ENCODE measurements at regions not wholly inside any gene's neighbourhood (a gene's known extent, or its start where the extent isn't known, plus 50 kb on each side); places are given as distances from the start of the nearest gene placed in this dataset.
A peak's percentile ranks its signal among the peaks of the same experiment; 100 is the strongest.
"Not testable (repeated sequence)": the region's sequence is repeated elsewhere in the genome, so short reads cannot be mapped to it uniquely, and the experiment has no call there.

DNA sequence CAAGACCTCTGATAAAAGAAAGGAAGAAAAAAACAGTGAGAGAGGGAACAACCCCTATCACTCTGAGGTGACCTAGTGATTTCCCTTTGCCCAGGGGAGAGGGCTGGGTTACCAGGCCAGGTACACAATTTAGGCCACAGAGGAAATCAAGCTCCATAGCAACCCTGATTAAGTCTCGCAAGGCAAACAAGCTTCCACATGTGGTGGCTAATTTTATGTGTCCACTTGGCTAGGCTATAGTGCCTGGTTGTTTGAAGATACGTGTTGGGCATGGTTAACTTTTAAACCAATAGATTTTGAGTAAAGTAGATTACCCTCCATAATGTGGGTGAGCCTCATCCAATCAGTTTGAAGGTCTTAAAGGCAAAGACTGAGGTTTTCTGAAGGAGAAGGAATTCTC lies 108.9 kb upstream of the TERB2 start:
- CTCF ChIA-PET; H3K4me1 Mint-ChIP-seq; ATAC-seq; DNase-seq (ENCODE audit: low spot score); H3K27me3 Mint-ChIP-seq (ENCODE audit: low read depth); H3K4me3 Mint-ChIP-seq; H3K36me3 Mint-ChIP-seq; H3K9me3 Mint-ChIP-seq; POLR2A ChIA-PET; H3K27ac Mint-ChIP-seq: not testable (repeated sequence)

DNA sequence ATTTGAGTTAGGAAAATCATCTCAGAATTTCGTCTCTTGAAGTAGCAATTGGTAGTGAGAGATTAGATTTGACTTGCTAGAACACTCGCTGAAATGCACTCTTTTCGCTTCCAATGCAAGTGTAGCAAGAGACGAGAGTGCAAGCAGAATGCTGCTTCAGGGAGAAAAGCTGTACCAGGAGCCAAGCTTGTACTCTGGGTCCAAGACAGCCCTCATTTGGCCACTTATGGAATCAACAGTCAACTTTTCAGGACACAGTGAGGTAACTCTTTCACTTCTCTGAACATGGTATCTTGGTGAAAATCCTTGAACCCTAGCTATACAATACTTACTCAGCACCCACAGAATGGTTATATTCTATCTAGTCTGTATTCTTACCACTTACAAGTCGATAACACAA lies 107.6 kb upstream of the TERB2 start:
- CTCF ChIA-PET; H3K9me3 Mint-ChIP-seq; DNase-seq (ENCODE audit: low spot score); H3K27me3 Mint-ChIP-seq (ENCODE audit: low read depth); POLR2A ChIA-PET; H3K4me3 Mint-ChIP-seq; H3K4me1 Mint-ChIP-seq; ATAC-seq; H3K27ac Mint-ChIP-seq; H3K36me3 Mint-ChIP-seq: not testable (repeated sequence)

DNA sequence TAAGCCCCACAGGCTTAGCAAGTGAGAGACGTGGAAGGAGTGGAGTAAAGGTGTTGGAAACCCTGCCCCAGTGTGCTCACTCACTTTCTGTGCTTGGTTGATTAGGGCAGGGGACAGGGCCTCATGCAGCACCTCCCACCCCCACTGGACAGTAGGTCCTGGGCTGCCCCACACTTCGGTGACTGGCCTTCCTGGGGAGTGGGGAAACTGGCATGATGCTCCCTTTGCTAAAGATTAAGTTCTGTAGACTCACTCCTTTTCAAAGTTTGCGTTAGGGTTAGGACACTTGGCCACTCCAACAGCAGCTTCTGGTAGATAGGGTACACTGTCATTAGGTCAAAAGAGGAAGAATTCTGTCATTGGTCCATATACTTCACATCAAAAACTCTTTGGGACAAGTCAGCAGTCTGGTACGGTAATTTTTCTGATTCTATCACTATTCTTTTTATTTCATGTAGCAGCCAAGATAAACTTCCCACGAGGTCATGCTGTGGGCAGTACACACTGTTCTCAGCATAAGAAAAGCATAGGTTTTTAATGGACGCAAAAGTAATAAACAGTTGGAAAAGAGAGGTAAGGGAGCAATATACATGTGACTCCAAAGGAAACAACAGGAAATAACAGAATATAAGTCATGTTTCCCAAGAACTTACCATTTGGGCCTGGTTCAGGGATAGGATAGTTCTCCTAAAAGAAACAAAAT lies 106.6 kb upstream of the TERB2 start:
- H3K9me3 Mint-ChIP-seq; H3K4me1 Mint-ChIP-seq; CTCF ChIA-PET; H3K27me3 Mint-ChIP-seq (ENCODE audit: low read depth); H3K36me3 Mint-ChIP-seq; H3K27ac Mint-ChIP-seq; DNase-seq (ENCODE audit: low spot score); H3K4me3 Mint-ChIP-seq; POLR2A ChIA-PET; ATAC-seq: not testable (repeated sequence)

DNA sequence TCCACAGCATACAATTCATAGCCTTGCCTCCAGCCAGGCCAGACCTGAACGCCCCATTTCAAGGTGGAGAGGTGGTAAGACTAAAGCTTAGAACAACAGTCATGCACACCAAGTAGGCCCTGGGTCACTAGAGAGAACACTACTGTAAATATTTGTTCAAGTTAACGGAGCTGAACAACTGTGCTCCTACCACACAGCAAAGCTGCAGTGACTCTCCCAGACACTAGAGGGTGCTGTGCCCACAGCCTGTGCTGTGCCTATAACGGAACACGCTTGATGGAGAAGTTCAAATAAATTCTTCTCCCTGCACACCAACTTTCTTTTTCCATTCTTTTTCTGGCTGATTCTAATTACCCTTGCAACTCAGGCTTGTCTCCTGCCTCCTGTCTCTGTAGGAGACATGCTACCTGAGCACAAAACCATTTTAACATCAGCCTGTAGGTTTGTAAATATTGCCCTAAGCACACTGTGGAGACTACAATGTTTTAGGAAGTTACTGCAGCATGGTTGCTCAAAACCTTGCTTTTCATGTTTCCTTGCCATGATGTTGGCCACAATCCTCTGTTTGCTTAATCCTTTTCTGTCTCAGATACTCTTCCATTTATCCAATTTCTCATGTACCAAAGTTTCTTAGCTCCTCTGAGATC lies 103.1 kb upstream of the TERB2 start:
- H3K4me3 Mint-ChIP-seq; H3K9me3 Mint-ChIP-seq; POLR2A ChIA-PET; H3K36me3 Mint-ChIP-seq; H3K4me1 Mint-ChIP-seq; H3K27me3 Mint-ChIP-seq (ENCODE audit: low read depth); H3K27ac Mint-ChIP-seq: not testable (repeated sequence)
- peak; percentile 90 for ATAC-seq
- CTCF ChIA-PET, result interaction anchor here (0.6 to 2.8 kb wide), 16 partner anchors 9 to 399 kb away, joined by 3 to 14 read pairs (median 3); partner anchors contain the start of genes DUOX2 and TRIM69
- TF ChIP-seq, protein P1, sequence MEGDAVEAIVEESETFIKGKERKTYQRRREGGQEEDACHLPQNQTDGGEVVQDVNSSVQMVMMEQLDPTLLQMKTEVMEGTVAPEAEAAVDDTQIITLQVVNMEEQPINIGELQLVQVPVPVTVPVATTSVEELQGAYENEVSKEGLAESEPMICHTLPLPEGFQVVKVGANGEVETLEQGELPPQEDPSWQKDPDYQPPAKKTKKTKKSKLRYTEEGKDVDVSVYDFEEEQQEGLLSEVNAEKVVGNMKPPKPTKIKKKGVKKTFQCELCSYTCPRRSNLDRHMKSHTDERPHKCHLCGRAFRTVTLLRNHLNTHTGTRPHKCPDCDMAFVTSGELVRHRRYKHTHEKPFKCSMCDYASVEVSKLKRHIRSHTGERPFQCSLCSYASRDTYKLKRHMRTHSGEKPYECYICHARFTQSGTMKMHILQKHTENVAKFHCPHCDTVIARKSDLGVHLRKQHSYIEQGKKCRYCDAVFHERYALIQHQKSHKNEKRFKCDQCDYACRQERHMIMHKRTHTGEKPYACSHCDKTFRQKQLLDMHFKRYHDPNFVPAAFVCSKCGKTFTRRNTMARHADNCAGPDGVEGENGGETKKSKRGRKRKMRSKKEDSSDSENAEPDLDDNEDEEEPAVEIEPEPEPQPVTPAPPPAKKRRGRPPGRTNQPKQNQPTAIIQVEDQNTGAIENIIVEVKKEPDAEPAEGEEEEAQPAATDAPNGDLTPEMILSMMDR (IDR thresholded peaks at IDR 0.05), result peak; percentile 83
- DNase-seq (ENCODE audit: low spot score), result peak; percentile 77

DNA sequence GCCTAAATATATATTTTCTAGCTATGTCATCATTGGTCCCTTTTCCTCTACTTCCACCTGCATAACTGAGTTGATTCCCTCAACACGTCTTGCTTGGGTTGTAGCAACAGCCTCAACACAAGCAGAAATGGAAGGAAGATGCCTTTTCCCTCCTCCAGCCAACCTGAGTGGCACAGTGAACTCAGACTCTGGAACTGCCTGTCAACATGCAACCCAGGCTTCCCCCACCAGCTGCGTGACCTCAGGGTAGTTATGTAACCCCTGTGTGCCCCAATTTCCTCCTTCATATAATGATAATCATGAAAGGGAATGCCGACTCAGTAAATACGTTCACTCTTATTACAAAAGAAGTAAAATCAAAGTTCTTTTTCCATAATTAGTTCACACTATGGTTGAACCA lies 101.8 kb upstream of the TERB2 start:
- POLR2A ChIA-PET; H3K27me3 Mint-ChIP-seq (ENCODE audit: low read depth): not testable (repeated sequence)

DNA sequence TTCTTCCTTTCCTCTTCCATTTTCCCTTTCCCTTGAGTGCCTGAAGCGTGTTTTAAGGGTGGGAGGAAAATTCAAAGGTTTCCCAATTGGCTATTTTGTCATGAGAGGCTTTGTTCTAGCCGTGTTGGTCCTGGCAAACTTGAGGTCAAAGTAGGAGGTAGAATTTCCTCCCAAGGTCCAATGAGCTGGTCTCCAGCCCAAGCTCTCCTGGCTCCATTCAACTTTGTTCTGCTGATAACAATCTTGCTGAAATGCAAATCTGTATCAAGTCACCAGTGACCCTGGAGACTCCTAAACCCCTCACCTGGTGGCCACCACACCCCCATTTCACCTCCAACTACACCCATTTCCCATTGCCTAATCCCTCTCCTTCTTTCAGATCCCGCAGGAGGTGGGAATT lies 100.2 kb upstream of the TERB2 start:
- ATAC-seq; POLR2A ChIA-PET; H3K27me3 Mint-ChIP-seq (ENCODE audit: low read depth); H3K9me3 Mint-ChIP-seq; H3K27ac Mint-ChIP-seq; DNase-seq (ENCODE audit: low spot score); H3K4me1 Mint-ChIP-seq; H3K36me3 Mint-ChIP-seq; CTCF ChIA-PET; H3K4me3 Mint-ChIP-seq: not testable (repeated sequence)

More for the DNA sequence above, 101.8 kb upstream of the TERB2 start:
- not testable (repeated sequence) for H3K4me3 Mint-ChIP-seq; H3K36me3 Mint-ChIP-seq; H3K9me3 Mint-ChIP-seq; DNase-seq (ENCODE audit: low spot score); H3K27ac Mint-ChIP-seq; H3K4me1 Mint-ChIP-seq; ATAC-seq
- CTCF ChIA-PET, result interaction anchor here (1.3 to 2.8 kb wide), 3 partner anchors 174 to 264 kb away, joined by 3 to 14 read pairs (median 7); no protein-coding TSS in a partner anchor

DNA sequence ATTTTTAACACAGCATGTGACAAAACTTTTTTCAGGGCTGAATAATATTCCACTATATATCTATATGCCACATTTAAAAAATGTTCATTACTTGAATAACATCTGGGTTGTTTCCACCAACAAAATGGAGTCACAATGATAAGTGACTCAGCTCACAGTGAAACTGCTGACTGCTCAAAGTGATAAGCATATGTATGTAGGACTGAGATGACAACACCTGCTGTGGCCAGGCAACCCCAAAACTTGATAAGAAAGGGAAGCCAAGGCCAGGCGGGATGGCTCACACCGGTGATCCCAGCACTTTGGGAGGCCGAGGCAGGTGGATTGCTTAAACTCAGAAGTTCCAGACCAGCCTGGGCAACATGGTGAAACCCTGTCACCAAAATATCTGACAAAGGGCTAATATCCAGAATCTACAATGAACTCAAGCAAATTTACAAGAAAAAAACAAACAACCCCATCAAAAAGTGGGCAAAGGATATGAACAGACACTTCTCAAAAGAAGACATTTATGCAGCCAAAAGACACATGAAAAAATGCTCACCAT lies 99.2 kb upstream of the TERB2 start:
- H3K36me3 Mint-ChIP-seq; H3K27me3 Mint-ChIP-seq (ENCODE audit: low read depth); H3K4me3 Mint-ChIP-seq; POLR2A ChIA-PET; DNase-seq (ENCODE audit: low spot score); H3K4me1 Mint-ChIP-seq; H3K27ac Mint-ChIP-seq; CTCF ChIA-PET; ATAC-seq: not testable (repeated sequence)
- H3K9me3 Mint-ChIP-seq, result peaks cover 15% of the 10 kb centered on the region

DNA sequence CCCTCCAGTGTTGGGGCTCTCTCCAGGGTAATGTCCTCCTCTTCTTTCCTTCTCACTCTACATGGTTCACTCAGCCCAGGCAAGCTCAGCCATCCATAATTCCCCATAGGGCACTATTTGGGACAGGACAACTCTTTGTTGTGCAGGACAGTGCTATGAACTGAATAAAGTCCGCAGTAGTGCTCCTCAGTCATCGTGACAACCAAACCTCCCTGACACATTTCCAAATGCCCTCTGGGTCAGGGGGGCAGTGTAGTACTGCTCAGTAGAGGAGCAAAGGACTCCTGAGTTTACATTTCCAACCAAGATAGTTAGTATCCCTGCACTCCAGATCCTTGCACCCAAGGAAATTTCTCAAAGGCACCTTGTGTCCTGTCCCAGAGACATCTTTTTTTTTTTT lies 97.4 kb upstream of the TERB2 start:
- peaks cover 28% of the 10 kb centered on the region for H3K9me3 Mint-ChIP-seq
- POLR2A ChIA-PET; H3K4me3 Mint-ChIP-seq; CTCF ChIA-PET; ATAC-seq; H3K27me3 Mint-ChIP-seq (ENCODE audit: low read depth); DNase-seq (ENCODE audit: low spot score); H3K27ac Mint-ChIP-seq; H3K4me1 Mint-ChIP-seq: not testable (repeated sequence)
- H3K36me3 Mint-ChIP-seq, result peaks cover 11% of the 10 kb centered on the region

DNA sequence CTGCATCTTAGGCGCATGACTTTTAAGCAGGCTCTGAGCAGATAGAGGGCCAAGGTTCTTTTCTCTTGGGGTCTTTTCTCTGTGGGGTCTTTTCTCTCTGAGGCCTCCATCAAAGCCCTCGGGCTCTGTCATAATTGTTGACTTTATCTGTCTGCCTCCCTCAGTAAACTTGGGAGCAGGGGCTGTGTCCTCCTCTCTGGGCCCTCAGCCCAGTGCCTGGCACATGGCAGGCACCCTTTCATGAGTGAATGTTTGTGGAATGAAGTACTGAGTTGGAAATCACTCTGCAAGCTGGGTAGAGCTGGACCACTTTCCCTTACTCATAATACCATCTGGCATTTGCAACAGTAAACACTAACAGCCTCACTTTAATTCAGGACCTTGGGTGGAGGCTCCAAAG lies 96.3 kb upstream of the TERB2 start:
- ATAC-seq; H3K27ac Mint-ChIP-seq; CTCF ChIA-PET; POLR2A ChIA-PET; H3K4me3 Mint-ChIP-seq; DNase-seq (ENCODE audit: low spot score); H3K27me3 Mint-ChIP-seq (ENCODE audit: low read depth); H3K4me1 Mint-ChIP-seq: not testable (repeated sequence)
- Mint-ChIP-seq H3K9me3 (peaks cover 36% of the 10 kb centered on the region), H3K36me3 (peaks cover 11% of the 10 kb centered on the region)

All from WTC11 (cell line).